A172 (cell line): ENCODE measurements at regions not wholly inside any gene's neighbourhood (a gene's known extent, or its start where the extent isn't known, plus 50 kb on each side); places are given as distances from the start of the nearest gene placed in this dataset.
"Not testable (repeated sequence)": the region's sequence is repeated elsewhere in the genome, so short reads cannot be mapped to it uniquely, and the experiment has no call there.

Experiments used
- DNase-seq: peaks from one replicate; pipeline ENCODE4 v3.0.0-alpha.2; 2015; ENCODE audit warnings: low spot score

GRCh38 chr14:106347890-106348755 is 821.7 kb downstream of the TMEM121 start:
- DNase-seq: no peak

DNA sequence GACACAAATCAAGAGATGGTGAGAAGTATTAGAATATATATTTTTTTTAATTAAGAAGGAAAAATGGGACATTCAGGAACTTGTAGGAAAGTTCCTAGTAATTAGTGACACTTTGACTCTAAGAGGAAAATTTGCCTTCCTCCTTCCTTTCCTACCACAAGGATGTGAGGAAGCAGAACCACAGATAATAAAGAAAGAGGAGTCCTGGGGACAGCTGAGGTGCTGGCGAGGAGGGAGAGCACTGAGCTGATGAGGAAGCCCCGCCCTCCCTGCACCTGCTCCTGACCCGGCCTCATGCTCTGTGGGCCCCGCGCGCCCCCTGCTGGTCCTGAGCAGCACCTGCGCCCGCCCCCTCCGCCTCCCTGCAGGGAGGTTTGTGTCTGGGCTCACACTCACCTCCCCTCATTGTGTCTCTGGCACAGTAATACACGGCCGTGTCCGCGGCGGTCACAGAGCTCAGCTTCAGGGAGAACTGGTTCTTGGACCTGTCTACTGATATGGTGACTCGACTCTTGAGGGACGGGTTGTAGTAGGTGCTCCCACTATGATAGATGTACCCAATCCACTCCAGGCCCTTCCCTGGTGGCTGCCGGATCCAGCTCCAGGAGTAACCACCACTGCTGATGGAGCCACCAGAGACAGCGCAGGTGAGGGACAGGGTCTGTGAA is 822.6 kb downstream of the TMEM121 start:
- not testable (repeated sequence) for DNase-seq

DNA sequence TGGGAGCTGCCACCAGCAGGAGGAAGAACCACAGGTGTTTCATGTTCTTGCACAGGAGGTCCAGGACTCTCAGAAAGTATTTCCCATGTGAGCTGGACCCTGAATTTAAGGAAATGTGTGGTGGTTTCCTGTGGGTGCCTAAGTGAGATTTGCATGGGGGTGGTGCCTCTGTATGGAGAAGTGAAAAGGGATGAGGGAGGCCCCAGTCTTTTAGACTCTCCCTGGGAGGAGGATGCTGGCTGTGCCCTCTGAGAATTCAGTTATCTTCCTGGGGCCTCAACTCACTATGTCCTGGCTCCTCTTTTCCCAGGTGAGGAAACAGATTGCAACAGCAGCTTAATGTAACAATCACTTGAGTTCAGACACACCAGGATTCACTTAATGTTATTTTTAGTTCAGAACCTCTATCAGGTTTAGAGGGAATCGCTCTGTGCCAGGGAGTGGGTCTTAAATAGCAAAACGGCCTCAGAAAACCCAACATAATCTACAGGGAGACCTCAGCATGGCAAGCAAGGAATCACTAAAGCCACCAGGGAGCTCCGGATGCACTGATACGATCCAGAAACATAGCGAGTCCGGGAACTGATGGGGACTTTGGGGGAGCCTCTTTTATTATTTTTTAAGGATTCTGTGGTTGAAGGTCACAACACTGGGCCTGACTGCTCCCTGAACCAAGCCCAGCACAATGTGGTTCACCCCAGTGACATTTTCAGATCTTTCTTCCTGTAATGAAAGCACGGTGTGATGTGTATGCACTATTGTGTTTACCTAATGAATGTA is 823.5 kb downstream of the TMEM121 start:
- DNase-seq: not testable (repeated sequence)

DNA sequence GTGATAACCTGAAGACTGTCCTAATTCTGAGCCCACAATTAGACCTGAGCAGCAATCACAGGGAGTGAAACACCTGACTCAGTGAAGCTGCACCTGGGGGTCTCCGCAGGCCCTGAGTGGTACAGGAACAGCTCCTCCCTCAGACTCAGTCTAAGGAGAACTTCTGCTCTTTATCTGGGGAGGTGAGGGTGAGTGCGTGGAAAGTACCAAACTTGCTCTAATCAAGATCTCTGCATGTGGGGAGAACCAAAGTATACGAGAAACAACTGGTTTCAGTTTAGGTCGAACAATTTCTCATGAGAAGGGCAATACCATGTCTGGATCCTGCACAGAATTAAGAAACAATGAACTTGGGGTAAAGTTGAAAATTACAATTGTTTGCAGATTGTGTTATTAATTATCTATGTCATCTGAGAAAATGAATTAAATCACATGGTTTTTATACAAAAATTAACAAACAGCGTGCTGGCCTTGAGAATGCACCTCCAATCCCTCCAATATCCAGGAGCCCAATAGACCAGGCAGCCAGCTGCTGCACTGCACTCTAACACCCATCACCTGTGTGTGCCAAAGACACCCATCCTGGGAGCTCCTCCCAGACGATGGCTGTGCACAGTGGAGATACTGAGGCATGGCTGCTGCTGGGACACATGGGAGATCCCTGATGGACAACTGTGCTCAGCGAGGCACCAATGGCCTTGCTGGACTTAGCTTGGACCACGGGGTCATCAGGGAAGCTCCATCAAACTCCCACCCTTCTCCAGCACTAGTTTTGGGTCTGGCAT is 828.8 kb downstream of the TMEM121 start:
- not testable (repeated sequence) for DNase-seq

- DNase-seq: not testable (repeated sequence)
Measured at GRCh38 chr14:106355881-106356642, 829.7 kb downstream of the TMEM121 start.

GRCh38 chr14:106356643-106356930 is 830.2 kb downstream of the TMEM121 start:
- DNase-seq: not testable (repeated sequence)

DNA sequence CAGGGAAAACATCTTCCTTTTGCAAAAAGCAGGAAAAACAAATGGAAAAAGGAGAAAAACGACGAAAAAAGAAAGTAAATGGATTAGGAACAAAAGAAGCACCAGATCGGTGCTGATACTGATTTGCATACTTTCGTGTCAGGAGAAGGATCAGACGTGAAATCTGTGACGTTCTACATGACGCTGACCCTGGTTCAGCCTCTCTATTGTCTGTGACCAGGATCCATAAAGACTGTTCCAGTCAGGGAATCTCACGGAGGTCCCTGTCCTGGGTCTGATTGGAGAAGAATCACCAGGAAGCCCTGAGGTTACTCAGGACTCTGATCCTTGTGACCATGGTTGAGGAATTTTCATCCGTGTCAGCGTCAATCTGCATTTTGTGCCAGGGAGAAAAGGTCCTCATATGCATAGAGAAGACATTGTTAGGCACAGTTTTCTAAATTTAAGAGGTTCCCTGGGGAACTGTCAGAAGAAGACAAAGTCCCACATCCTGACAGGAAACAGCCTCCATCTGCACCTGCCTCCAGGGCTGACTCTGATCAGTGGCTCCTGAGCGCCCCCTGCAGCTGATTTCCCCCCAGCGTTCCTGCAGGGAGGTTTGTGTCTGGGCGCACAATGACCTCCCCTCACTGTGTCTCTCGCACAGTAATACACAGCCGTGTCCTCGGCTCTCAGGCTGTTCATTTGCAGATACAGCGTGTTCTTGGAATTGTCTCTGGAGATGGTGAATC is 832.9 kb downstream of the TMEM121 start:
- DNase-seq: not testable (repeated sequence)

DNA sequence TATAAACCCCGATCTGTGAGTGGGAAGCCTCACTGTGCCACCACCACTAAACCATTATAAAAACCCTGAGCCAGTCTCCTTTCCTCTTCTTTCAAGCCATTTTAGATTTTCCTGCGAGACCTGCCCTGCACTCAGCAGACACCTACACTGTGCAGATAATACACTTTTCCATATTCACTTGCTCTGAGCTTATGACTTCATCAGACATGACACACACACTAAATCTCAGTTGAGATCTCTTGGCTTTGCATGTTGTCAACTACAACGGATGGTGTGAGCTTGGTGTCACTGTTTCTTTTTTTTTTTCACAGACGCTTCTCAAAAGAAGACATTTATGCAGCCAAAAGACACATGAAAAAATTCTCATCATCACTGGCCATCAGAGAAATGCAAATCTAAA is 839.0 kb downstream of the TMEM121 start:
- DNase-seq: not testable (repeated sequence)

- DNase-seq: not testable (repeated sequence)
Measured at GRCh38 chr14:106365894-106366293, 839.5 kb downstream of the TMEM121 start.

DNA sequence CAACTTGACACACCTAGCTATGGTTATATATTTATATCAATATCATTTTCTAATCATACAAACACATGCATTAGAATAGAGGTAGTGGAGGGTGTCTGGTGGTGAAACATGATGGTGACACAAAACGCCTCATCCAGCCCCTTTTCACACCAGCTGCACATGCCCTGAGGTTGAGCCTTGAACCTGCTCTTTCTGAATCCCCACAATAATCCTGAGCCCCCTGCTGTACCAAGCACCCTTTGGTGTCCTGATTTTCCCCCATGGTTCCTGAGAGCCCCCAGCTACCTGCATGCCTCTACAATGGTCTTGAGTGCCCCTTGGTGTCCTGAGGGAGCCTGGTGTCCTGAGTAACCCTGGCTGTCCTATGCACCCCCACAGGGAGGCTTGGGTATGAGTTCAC is 840.6 kb downstream of the TMEM121 start:
- not testable (repeated sequence) for DNase-seq

DNA sequence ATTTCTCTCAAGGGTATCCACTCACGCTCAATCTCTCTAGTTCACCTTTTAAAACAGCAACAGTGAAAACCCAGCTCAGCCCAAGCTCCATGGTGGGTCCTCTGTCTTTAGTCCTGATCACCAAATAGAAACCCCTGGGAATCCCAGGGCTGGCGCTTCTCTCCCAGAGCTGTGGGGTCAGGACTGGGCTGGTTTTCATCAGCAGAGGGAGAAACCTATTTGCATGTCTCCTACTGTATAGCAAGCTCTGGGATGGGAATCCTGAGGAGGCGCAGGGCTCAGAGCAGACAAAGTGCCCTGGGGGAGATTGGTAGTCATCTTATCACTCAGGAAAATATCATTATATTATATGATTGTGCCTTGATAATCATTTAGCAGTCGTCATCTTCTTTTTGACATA is 843.1 kb downstream of the TMEM121 start:
- not testable (repeated sequence) for DNase-seq

DNA sequence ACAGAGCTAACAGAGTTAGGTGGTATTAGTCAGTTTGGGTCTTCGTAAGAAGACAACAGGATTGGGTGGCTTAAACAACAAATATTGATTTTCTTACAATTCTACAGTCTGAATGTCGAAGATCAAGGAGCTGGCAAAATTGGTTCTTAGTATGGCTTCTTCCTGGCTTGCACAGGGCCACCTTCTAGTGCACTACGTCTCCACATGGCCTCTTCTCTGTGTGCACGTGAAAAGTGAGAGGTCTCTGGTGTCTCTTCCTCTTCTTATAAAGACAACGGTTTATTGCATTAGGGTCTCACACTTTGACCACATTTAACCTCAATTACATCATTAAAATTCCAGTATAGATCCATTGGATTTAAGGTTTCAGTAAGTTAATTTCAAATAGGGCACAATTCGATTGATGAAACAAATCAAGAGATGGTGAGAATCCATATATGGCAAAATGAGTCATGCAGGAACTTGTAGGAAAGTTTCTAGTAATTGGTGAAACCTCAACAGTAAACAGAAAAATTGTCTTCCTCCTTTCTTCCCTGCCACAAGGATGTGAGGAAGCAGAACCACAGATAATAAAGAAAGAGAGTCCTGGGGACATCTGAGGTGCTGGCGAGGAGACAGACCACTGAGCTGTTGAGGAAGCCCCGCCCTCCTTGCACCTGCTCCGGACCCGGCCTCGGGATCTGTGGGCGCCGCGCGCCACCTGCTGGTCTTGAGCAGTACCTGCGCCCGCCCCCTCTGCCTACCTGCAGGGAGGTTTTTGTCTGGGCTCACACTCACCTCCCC is 846.7 kb downstream of the TMEM121 start:
- no peak for DNase-seq

DNA sequence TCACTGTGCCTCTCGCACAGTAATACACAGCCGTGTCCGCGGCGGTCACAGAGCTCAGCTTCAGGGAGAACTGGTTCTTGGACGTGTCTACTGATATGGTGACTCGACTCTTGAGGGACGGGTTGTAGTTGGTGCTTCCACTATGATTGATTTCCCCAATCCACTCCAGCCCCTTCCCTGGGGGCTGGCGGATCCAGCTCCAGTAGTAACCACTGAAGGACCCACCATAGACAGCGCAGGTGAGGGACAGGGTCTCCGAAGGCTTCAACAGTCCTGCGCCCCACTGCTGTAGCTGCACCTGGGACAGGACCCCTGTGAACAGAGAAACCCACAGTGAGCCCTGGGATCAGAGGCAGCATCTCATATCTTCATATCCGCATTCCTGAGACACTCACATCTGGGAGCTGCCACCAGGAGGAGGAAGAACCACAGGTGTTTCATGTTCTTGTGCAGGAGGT is 847.3 kb downstream of the TMEM121 start:
- not testable (repeated sequence) for DNase-seq

GRCh38 chr14:106377432-106377831 is 851.0 kb downstream of the TMEM121 start:
- DNase-seq: no peak

GRCh38 chr14:106378191-106378590 is 851.8 kb downstream of the TMEM121 start:
- DNase-seq: no peak

DNA sequence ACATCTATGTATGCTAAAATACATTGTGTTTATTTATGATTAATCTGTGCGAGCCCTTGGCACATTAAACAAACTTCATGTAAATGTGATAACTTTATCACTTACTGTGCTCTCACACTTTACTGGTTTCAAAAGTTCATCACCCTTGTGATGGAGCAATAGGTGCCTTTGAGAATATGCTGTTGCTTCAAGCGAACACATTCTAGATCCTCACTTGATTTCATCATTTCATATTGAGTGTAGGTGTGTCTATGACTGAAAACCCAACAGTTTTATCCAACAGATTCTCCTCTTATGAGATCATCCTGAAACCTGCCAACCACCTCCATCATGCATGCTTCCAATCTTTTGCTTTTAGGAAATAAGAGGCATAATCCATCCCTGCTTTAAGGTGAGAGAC is 854.4 kb downstream of the TMEM121 start:
- DNase-seq: no peak

- DNase-seq: not testable (repeated sequence)
Measured at GRCh38 chr14:106389186-106389585, 862.8 kb downstream of the TMEM121 start.

DNA sequence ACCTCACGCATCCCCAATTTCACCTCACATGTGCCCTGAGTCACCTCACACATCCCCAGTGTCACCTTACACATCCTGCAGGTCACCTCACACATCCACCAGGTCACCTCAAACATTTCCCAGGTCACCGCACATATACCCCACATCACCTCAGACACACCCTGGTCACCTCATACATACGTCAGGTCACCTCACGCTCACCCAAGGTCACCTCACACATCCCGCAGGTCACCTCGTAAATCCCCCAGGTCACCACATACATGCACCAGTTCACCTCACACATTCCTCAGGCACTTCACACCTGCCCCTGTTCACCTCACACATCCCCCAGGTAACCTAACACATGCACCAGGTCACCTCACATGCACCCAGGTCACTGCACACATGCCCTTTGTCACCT is 864.0 kb downstream of the TMEM121 start:
- no peak for DNase-seq

- DNase-seq: no peak
Measured at GRCh38 chr14:106390947-106391346, 864.6 kb downstream of the TMEM121 start.
